Heart right ventricle (tissue), 16 donors: ENCODE measurements at regions not wholly inside any gene's neighbourhood (a gene's known extent, or its start where the extent isn't known, plus 50 kb on each side); places are given as distances from the start of the nearest gene placed in this dataset.

Experiments
- ATAC-seq, 8 donors: fragments of 200-7000 bp; cut with Tn5 transposase; one replicate each; pipeline ENCODE4 v1.9.1; 2020; ENCODE audit warnings: mild to moderate bottlenecking in 8 of 8, moderate library complexity in 8 of 8, moderate number of reproducible peaks in 1 of 8
- DNase-seq, 2 donors: peaks; one replicate each; pipeline ENCODE4 v3.0.0-alpha.2; 2020
- H3K27ac ChIP-seq, 10 donors: fragments of 200-600 bp; sonication (generic) in 2 of 10; one replicate each; pipeline versions ENCODE4 v1.5.0 to v1.8.0; 2020 to 2022; ENCODE audit warnings: mild to moderate bottlenecking in 3 of 10
- H3K27me3 ChIP-seq, 7 donors: fragments of 200-600 bp; one replicate each; pipeline ENCODE4 v1.8.0; 2021 to 2022; ENCODE audit warnings: mild to moderate bottlenecking in 2 of 7
- H3K36me3 ChIP-seq, 9 donors: fragments of 200-600 bp; sonication (generic) in 1 of 9; one replicate each; pipeline versions ENCODE4 v1.5.0 to v1.8.0; 2020 to 2022; ENCODE audit warnings: mild to moderate bottlenecking in 2 of 9
- H3K4me1 ChIP-seq, 9 donors: fragments of 200-600 bp; sonication (generic) in 1 of 9; one replicate each; pipeline versions ENCODE4 v1.5.0 to v1.8.0; 2020 to 2022; ENCODE audit warnings: mild to moderate bottlenecking in 4 of 9
- H3K4me3 ChIP-seq, 10 donors: fragments of 200-600 bp; sonication (generic) in 2 of 10; one replicate each; pipeline versions ENCODE4 v1.5.0 to v1.8.0; 2020 to 2022; ENCODE audit warnings: mild to moderate bottlenecking in 7 of 10, moderate library complexity in 2 of 10
- H3K9me3 ChIP-seq, 11 donors: fragments of 200-600 bp in 10 of 11; sonication (generic) in 2 of 11; one replicate each; pipeline versions ENCODE4 v1.5.0 to v1.8.0; 2013 to 2022; ENCODE audit warnings: mild to moderate bottlenecking in 2 of 11, control low read depth in 1 of 11, moderate library complexity in 1 of 11
- CTCF ChIP-seq, 9 donors: fragments of 200-600 bp; sonication (generic) in 2 of 9; IDR thresholded peaks; one replicate each; pipeline versions ENCODE4 v1.5.0 to v1.8.0; 2021 to 2022; ENCODE audit warnings: antibody characterized with exemption in 9 of 9, mild to moderate bottlenecking in 5 of 9, moderate library complexity in 1 of 9
- WGBS, 2 donors: extraction: QIAGEN DNeasy Blood & Tissue Kit; methylation state at CpG; one replicate each; pipeline ENCODE4 v1.1.7; 2013; ENCODE audit warnings: inconsistent platforms in 1 of 2; 5-methylcytosine and 5-hydroxymethylcytosine counted together
- intact Hi-C, 10 donors: fragments of 100-400 bp; cut with DNase I; formaldehyde crosslinking; loops; one replicate each; pipeline versions ENCODE4 v1.11.1 to v1.14.2; 2022
- donor health status: Arrhythmogenic right ventricular cardiomyopathy.
- donor health status: ischemic (EF 13 %, LVEDD 7.1; RV severe dilation, severe dysfunction).
- donor health status: healthy with polysubstance abuse.
- donor health status: DM: no; HTN: yes; CAD: no.
- donor health status: DM: no; HTN: no; CAD: no.
- donor health status: ischemic (EF 25% LVEDD 6.9; RV normal size, moderate dysfunction).
- donor health status: ischemic (EF 25% LVEDD 5.7; RV mildly dilated, moderate dysfunction).
- donor health status: healthy.
- donor health status: DM: yes; HTN: yes; CAD: no.
- donor health status: Ischemic cardiomyopathy.
- donor health status: ischemic (EF 35%, LVEDD 5.7; RV mildly dilated, moderate dysfunction).
- donor health status: nonischemic (EF 11% LVEDD 7.7; RV severe dilation, severe dysfunction).
- donor health status: DM: yes; HTN: yes; CAD: no.
- donor health status: PGD.
- donor health status: ischemic (EF 29% LVEDD 5.4; RV normal size, mild dysfunction).
- donor health status: nonischemic (EF 23%, LVEDD 6.1; RV moderate dilation, normal function).

- DNase-seq (no peak), ATAC-seq (no peak)
- no peak for TF ChIP-seq CTCF (IDR thresholded peaks at IDR 0.05)
- 74 to 84% methylated on average over 4 of the region's 4 CpGs for WGBS, 2 donors
- no peaks in the 10 kb centered on the region for H3K9me3 ChIP-seq
- H3K36me3 ChIP-seq, result no peaks in the 10 kb centered on the region
- H3K27me3 ChIP-seq, result no peaks in the 10 kb centered on the region
- peaks cover 0 to 13% (median 5%) of the 10 kb centered on the region in 9 donors for H3K4me1 ChIP-seq
- no peak overlapping the region for H3K4me3 ChIP-seq
- intact Hi-C loops, result no loop called here
- no peak overlapping the region for H3K27ac ChIP-seq
Measured at GRCh38 chr5:74141053-74141452, 499.5 kb downstream of the ENC1 start.

- 86 to 87% methylated on average over 3 of the region's 3 CpGs for WGBS, 2 donors
- no peak overlapping the region for H3K27ac ChIP-seq
- ATAC-seq (no peak), DNase-seq (no peak)
- H3K4me1 ChIP-seq, result peaks cover 0 to 13% (median 5%) of the 10 kb centered on the region in 9 donors
- intact Hi-C loops, result no loop called here
- no peaks in the 10 kb centered on the region for H3K27me3 ChIP-seq
- H3K36me3 ChIP-seq, result no peaks in the 10 kb centered on the region
- TF ChIP-seq CTCF (IDR thresholded peaks at IDR 0.05), result no peak
- H3K4me3 ChIP-seq, result no peak overlapping the region
- no peaks in the 10 kb centered on the region for H3K9me3 ChIP-seq
Measured at GRCh38 chr5:74140409-74140808, 500.1 kb downstream of the ENC1 start.

GRCh38 chr5:74139589-74139988 lies 500.9 kb downstream of the ENC1 start:
- no peak for DNase-seq
- Histone ChIP-seq H3K27ac (no peak overlapping the region), H3K36me3 (no peaks in the 10 kb centered on the region), H3K27me3 (no peaks in the 10 kb centered on the region), H3K4me1 (peaks cover 0 to 13% (median 5%) of the 10 kb centered on the region in 9 donors), H3K9me3 (no peaks in the 10 kb centered on the region), H3K4me3 (no peak overlapping the region)
- WGBS, 2 donors, result 96 to 97% methylated on average over 6 of the region's 6 CpGs
- no peak for ATAC-seq
- no peak for TF ChIP-seq CTCF (IDR thresholded peaks at IDR 0.05)
- intact Hi-C loops, result no loop called here

- no peak for TF ChIP-seq CTCF (IDR thresholded peaks at IDR 0.05)
Measured at GRCh38 chr5:74138721-74139120, 501.8 kb downstream of the ENC1 start.

More at GRCh38 chr5:74138721-74139120, 501.8 kb downstream of the ENC1 start:
- DNase-seq, result no peak
- Histone ChIP-seq H3K4me3 (no peak overlapping the region), H3K27ac (no peak overlapping the region), H3K4me1 (peaks cover 0 to 10% (median 5%) of the 10 kb centered on the region in 9 donors), H3K27me3 (no peaks in the 10 kb centered on the region), H3K36me3 (no peaks in the 10 kb centered on the region), H3K9me3 (no peaks in the 10 kb centered on the region)
- WGBS, 2 donors, result 86 to 88% methylated on average over 2 of the region's 2 CpGs
- intact Hi-C loops, result no loop called here
- ATAC-seq, result no peak
